NCI-H187 (cell line): ENCODE measurements at regions not wholly inside any gene's neighbourhood (a gene's known extent, or its start where the extent isn't known, plus 50 kb on each side); places are given as distances from the start of the nearest gene placed in this dataset.
"Not testable (repeated sequence)": the region's sequence is repeated elsewhere in the genome, so short reads cannot be mapped to it uniquely, and the experiment has no call there.

Experiments
- DNase-seq, 2 experiments: peaks; one replicate each; lab custom pipeline; 2025; lab: John Stamatoyannopoulos, UW

- no peak for DNase-seq
Measured at GRCh38 chr13:56457535-56458190, 683.1 kb upstream of the PRR20A start.

GRCh38 chr13:56459286-56459685, 681.4 kb upstream of the PRR20A start:
- DNase-seq, result no peak

GRCh38 chr13:56501750-56502149, 639.0 kb upstream of the PRR20A start:
- DNase-seq, result no peak

GRCh38 chr13:56510836-56511235, 629.9 kb upstream of the PRR20A start:
- no peak for DNase-seq

- DNase-seq, result not testable (repeated sequence)
Measured at GRCh38 chr13:56512336-56512735, 628.4 kb upstream of the PRR20A start.

- DNase-seq, result no peak
Measured at GRCh38 chr13:56515441-56515840, 625.3 kb upstream of the PRR20A start.

- DNase-seq, result no peak
Measured at GRCh38 chr13:56528040-56528790, 612.5 kb upstream of the PRR20A start.

GRCh38 chr13:56530096-56530495, 610.6 kb upstream of the PRR20A start:
- DNase-seq, result no peak

- not testable (repeated sequence) for DNase-seq
Measured at GRCh38 chr13:56547921-56548320, 592.8 kb upstream of the PRR20A start.

- no peak for DNase-seq
Measured at GRCh38 chr13:56558698-56559320, 581.9 kb upstream of the PRR20A start.

GRCh38 chr13:56561327-56561726, 579.4 kb upstream of the PRR20A start:
- no peak for DNase-seq

- DNase-seq, result no peak
Measured at GRCh38 chr13:56563663-56564062, 577.1 kb upstream of the PRR20A start.

- DNase-seq, result no peak
Measured at GRCh38 chr13:56586976-56587375, 553.7 kb upstream of the PRR20A start.

- DNase-seq, result no peak
Measured at GRCh38 chr13:56615572-56615971, 525.1 kb upstream of the PRR20A start.

- no peak for DNase-seq
Measured at GRCh38 chr13:56622840-56623239, 517.9 kb upstream of the PRR20A start.

GRCh38 chr13:56628886-56629285, 511.8 kb upstream of the PRR20A start:
- DNase-seq, result not testable (repeated sequence)

- DNase-seq, result not testable (repeated sequence)
Measured at GRCh38 chr13:56631060-56631459, 509.7 kb upstream of the PRR20A start.

GRCh38 chr13:56653043-56653442, 487.7 kb upstream of the PRR20A start:
- no peak for DNase-seq

GRCh38 chr13:56659041-56659471, 481.7 kb upstream of the PRR20A start:
- no peak for DNase-seq

GRCh38 chr13:56670563-56670962, 470.2 kb upstream of the PRR20A start:
- DNase-seq, result no peak

GRCh38 chr13:56681404-56681803, 459.3 kb upstream of the PRR20A start:
- no peak for DNase-seq

- no peak for DNase-seq
Measured at GRCh38 chr13:56687131-56687530, 453.6 kb upstream of the PRR20A start.

- DNase-seq, result no peak
Measured at GRCh38 chr13:56697011-56697410, 443.7 kb upstream of the PRR20A start.
